ENCODE measurements at regions not wholly inside any gene's neighbourhood (a gene's known extent, or its start where the extent isn't known, plus 50 kb on each side); places are given as distances from the start of the nearest gene placed in this dataset.
"Not testable (repeated sequence)": the region's sequence is repeated elsewhere in the genome, so short reads cannot be mapped to it uniquely, and the experiment has no call there.

DNA sequence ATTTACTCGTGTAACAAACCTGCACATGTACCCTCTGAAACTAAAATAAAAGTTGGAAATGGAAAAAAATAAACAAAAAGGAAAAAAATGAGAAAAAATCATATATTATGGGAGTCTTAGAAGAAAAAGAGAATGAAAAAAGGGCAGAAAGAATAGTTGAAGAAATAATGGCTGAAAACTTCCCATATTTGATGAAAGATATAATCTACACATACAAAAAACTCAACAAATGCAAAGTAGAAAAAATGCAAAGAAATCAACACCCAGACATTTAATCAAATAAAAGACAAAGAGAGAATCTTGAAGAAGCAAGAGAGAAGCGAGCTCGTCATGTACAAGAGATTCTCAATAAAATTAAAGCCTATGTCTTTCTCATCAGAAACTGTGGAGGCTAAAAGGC, 73.8 kb downstream of the SLC25A46 start:
- DNase-seq (ENCODE audit: low read depth) = no peak

DNA sequence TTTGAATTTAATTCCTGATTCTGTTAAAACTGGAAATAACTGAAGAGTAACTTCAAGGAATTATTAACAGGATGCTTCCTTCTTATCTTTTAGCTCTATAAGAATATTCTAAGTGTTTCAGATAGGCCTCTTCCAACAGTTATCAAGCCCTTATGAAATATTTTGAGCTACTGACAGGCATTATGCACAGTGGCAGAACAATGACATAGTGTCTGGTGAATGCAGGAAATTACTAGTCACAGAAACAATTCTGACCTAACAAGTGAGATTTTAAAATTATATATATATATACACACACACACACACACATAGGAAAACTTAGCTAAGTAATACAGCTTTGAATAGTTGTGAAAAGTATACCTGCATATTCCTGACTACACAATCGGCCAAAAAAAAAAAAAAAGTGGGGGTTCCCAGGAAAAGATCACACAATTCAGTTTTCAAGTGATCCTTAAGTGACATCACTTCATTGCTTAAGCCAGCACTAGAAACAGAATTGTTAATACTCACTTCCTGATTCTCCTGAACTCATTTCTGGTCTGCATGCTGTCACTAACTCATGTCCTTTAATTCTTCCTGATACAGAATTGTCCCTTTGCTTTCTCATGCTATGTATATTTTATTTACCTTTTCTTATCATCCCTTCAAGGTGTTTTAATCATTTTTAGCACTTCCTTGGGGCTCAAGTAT, 77.3 kb downstream of the SLC25A46 start:
- peak; percentile 41 for DNase-seq (ENCODE audit: low read depth)

DNA sequence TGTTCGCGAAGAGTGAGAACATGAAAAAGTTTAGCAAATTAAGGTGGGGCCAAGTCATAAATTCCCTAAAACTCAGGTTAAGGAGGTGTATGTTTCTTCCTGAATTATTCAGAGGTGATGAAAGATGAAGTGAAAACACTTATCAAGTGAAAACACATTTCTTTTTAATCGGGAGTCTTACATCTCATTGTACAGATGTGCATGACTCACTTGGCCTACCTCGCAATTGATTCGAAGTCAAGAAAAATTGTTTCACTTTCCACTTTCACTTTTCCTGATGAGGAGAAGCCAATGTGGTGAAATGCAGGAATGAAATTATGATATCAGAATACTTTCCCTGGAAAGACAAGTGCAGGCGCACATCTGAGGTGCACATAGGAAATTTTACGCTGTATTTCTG, 78.7 kb downstream of the SLC25A46 start:
- peak; percentile 27 for DNase-seq (ENCODE audit: low read depth)

DNA sequence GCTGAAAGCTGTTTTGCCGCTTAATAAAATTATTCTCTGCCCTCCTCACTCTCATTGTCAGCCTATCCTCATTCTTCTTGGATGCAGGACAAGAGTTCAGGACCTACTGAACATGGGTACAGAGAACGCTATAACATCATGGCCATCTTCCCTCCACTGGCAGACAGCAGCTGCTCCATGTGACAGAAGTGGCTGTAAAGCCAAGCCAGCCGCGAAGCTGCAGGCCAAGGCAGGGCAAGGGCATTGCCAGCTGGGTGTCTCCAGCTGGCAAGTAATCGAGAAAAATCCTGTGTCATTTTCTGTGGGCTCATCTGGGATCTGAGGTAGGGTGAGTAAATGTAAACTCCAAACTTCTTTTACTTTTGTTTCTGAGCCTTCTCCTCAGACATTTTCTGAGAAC, 84.8 kb downstream of the SLC25A46 start:
- DNase-seq (ENCODE audit: low read depth) = no peak

DNA sequence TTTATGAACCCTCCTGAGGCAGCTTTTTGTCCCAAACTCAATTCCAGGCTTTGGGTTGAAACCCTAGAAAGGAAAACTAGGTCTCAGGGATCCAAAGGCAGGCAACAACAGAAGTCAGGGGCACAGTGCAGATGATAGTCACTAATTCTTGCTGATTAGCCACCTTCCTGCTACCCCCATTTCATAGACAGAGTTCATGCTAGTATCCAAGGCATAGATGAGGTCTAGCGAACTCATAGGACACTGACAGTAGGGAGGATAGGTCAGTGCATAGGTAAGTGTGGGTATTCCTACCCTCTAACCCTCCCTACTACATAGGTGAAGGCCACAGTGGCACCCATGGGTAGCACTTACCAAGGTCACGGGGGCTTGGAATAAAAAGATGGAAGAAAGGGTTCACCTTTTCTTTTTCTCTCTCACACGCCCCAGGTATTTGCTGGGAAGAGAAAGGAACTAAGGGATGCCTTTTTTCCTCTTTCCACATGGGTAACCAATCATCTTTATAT, 86.2 kb downstream of the SLC25A46 start:
- DNase-seq (ENCODE audit: low read depth) = no peak

DNA sequence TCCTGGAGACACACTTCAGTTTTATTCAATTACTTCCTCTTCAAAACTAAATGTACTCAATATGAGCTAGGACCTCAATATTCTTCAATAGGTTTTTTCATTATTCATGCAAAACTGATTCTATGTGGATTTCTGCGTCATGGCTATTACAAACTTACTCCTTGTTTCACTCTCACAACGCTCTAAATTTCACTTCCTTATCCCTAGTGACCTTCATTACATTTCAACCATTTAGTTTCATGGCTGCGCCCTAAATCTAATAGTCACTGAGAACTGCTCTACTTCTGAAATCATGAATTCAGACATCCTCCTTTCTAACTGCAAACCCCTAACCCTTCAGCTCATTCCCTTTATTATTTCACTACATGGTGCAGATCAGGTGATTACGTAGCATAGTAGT, 93.9 kb downstream of the SLC25A46 start:
- no peak for DNase-seq (ENCODE audit: low read depth)

DNA sequence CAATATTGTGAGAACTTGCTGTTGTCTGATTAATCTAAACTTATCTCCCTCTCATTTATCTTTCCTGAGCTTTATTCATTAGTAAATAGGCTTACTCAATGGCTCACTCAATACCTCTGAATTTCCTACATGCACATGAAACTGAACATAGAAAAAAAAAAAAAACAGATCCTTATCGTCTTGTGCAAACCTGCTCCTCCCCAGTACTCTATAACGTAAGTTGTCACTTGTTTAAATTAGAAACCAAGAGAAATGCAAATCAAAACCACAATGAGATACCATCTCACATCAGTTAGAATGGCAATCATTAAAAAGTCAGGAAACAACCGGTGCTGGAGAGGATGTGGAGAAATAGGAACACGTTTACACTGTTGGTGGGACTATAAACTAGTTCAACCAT, 96.1 kb downstream of the SLC25A46 start:
- not testable (repeated sequence) for DNase-seq (ENCODE audit: low read depth)

DNA sequence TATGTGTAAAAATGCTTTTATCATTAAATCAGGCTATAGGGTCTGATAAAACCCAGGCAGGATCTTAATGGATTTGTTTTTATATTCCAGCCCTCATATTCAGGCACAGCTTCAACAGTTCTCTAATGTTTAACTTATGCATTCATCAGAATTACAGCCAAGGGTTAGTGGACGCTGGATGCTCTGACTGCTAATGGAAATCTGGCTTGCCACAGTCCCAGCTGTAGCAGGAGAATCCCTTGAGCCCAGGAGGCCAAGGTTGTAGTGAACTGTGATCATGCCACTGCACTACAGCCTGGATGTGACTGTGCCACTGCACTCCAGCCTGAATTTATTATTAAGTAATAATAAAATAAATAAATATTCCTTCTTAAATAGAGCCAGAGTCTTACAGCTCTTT, 98.0 kb downstream of the SLC25A46 start:
- no peak for DNase-seq (ENCODE audit: low read depth)

DNA sequence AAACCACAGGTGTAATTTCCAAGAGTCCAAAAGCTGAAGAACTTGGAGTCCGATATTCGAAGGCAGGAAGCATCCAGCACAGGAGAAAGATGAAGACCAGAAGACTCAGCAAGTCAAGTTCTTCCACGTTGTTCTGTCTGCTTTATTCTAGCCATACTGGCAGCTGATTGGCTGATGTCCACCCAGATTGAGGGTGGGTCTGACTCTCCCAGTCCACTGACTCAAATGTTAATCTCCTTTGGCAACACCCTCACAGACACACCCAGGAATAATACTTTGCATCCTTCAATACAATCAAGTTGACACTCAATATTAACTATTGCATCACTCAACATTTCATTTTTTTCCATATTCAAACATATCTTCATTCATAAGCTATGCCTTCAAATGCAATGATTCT, 99.5 kb downstream of the SLC25A46 start:
- DNase-seq (ENCODE audit: low read depth) = not testable (repeated sequence)

DNA sequence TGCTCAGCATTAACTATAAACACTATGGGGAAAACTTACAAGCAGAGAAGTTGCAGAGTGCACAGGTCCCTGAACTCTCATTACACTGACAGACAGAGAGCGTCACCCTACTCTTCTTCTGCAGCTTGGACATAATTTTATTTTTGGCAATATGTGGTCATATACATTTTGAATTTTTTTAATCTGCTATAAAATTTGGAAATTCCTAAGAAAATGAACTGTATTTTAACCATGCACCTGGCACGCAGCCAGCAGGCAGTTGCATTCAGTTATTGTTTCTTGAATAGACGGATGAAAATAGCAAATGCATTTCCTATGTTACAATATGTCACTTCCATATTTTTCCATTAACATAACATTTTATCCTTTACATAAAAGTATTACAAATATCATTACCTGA, 100.2 kb downstream of the SLC25A46 start:
- DNase-seq (ENCODE audit: low read depth) = no peak

DNA sequence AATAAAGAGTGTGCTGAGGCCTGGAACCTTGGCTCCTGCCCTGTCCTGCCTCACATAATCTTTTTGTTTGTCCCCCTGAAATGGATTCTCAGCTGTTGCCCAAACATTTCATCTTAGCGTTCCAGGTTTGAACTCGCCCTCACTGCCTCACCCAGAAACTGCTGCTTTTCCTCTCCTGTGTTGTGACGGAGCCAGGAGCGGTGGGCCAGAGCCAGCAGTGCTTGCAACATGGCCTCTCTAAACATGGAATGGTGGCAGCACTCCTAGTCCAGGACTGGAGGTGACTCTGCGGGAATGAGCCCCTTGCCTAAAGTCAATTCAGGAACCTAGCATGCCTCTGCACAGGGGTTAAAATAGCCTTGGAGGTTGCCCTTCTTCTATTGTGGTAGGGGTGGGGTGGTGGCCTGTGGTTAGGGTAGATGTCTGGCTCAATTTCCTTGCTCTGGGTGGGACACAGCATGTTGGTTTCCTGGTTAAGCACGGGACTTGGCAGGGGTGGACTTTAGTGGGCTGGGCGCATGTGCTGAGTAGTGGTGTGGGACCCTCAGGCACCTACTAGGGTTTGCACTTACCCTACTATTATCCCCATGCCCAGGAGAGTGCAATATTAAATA, 101.6 kb downstream of the SLC25A46 start:
- no peak for DNase-seq (ENCODE audit: low read depth)

DNA sequence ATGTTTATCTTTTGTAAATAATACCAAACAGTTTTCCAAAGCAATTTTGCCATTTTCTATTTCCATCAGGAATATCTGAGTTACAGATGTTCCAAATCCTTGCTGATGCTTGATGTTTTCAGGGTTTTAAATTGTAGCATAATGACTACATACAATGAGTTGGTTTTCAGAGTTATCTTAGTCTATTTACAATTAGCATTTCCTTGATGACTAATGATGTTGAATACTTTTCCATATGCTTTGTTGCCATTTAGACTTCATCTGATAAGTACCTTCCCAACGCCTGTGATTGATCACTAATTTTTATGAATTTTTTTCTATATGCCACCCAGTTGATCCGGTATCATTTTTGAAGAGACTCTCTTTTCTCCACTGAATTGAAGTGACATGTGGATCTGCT, 102.3 kb downstream of the SLC25A46 start:
- no peak for DNase-seq (ENCODE audit: low read depth)

DNA sequence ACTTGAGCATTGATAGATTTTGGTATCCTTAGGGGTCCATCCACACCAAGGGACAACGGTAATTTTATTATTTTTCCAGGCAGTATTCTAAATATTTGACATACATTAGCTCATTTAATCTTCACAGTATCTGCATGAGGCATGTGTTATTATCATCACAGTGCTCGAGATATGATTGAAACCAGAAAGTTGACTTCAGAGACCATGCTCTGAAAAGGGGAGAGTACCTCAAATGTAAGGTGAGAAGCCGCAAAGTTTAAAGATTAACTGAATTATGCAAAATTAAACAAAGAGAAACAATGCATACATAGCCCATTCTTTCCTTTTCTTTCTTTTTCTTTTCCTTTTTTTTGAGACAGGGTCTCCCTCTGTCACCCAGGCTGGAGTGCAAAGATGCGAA, 104.1 kb downstream of the SLC25A46 start:
- DNase-seq (ENCODE audit: low read depth) = no peak

DNA sequence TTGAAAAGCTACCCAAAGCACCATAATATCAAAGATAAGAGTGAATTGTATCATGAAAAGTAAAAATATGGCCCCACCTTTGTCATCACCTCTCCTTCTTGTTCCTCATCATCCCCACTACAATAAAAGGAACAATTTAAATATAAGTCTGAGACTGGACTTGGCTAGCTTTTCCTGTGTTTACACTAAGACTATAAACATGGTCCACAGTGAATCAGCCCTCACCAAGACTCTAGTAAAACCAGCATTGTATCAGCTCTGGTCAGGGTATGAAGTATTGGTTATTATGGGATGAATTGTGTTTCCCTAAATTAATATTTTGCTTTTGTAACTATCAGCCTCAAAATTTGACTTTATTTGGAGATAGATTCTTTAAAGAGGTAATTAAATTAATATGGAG, 105.4 kb downstream of the SLC25A46 start:
- DNase-seq (ENCODE audit: low read depth) = no peak

DNA sequence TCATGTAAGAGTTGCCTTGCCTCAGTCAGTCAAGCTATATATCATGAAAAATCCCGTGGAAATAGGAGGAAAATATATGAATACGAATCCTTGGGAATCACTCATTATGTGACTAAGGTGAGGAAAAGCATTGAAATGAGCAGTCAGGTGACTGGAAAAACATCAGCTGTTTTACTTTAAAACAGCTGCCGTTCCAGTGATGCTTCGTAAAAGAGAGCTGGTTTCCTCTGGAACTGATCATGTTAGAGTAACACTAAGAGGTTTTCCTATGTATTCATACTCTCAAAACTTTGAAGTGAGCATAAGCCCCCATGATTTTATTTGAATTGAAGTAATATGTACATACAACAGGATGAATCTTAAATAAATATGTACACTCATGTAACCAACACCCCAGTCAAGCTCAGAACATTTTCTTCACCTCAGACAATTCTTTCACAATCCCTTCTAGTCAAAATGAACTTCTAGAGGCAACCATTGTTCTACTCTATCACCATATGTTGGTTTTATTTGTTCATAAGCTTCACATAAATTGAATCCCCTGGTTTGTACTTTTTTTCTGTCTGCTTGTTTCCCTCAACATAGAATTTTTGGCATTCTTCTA, 107.7 kb downstream of the SLC25A46 start:
- DNase-seq (ENCODE audit: low read depth) = no peak

DNA sequence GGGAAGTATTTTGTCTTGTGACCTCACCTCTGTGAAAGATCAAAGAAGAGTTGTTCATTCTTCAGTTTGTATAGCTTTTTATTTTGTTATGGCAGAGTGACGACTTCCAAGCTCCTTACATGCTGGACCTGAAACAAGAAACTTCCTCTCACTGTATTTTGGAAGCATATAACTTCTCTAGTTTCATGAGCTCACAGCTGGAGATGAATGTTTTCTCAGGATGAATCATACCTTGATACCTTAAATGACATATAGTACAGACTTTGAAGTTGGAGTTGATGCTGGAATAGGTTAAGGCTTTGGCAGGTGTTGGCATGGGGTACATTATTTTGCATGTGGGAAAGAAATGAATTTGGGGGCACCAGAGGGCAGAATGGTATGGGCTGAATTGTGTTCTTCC, 112.5 kb downstream of the SLC25A46 start:
- DNase-seq (ENCODE audit: low read depth) = no peak

DNA sequence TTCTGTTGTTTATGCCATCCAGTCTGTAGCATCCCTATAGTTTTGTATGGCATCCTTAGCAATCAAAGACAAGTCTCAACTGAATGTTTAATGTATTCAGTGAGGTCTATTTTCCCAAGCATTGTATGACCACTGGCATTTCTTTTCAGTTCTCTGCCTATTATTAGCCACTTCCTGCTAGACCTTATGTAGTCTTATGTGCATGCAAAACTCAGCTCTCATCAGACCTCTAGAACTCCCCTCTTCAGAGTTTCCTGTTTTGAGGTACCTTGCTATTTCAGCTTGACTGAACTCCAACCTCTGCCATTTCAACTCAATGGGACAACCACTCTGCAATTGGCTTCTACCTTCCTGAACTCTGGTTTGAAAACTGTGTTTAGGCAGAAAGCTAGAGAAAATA, 113.2 kb downstream of the SLC25A46 start:
- no peak for DNase-seq (ENCODE audit: low read depth)

DNA sequence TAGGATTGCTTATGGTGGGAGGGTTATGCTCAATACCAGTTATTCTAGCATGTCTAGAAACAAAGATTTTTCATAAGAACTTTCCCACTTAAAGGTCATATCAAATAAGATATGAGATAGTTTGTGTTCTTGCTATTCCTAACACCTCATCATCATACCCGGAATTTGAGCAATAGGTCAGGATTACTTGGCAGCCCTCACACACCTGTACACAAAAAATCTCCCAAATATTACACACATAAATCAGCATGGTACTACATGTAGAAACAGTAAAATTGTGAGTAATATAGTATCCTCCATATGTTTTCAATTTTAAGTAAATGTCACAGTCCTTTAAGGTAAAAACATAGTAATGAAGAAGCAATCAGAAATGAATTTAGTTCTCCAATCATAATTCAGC, 113.7 kb downstream of the SLC25A46 start:
- no peak for DNase-seq (ENCODE audit: low read depth)

DNA sequence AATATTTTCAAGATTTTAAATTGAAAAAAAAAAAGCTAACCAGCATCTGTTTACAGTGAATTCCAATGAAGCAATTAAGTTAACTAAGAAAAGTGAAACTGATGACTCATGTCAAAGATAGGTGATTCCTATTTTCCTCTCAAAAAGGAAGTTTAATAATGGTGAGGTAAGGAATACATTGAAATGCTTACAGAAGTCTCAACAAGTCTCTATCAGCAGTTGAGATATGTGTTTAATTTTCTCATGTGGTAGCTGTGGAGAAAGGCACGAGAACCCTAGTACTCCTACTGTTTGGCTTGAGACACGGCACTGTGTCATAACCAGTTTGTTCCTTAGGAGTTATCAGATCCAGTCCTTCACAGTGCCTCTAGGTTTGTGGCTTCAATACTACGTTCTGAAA, 114.5 kb downstream of the SLC25A46 start:
- no peak for DNase-seq (ENCODE audit: low read depth)

DNA sequence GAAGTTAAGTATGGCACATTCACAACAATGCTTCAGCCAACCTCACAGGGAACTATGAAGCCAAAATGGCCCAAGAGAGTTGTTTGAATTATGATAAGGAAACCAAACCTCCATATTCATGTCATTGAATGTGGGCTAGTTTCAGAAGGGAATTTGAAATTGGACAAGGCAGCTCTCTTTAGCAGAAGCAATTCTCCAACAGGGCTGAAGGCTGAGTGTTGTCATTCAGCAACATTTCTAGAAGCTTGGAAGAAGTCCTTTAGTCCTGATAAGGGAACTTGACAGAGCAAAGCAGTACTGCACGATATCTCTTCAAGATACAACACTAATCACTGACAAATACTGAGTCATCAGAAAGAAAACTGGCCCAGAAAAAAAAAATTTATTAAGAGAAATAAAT, 115.4 kb downstream of the SLC25A46 start:
- DNase-seq (ENCODE audit: low read depth) = no peak

DNA sequence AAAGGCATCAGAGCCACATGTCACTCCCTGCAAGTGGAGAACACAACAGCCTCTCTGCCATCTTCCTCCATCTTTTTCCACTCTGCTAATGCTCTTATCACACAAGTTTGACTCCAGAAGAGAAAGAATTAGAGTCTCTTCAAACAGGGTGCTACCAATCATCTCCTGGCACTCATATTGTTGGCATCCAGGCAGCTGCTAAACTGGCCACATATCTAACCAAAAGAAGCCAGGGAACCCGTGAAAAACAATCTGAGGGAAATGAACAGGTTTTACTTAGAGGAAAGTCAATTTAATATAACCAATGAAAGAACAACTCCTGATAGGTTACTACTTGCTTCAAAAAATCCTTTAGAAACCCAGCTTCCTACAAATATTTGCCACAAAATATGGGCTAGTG, 117.2 kb downstream of the SLC25A46 start:
- no peak for DNase-seq (ENCODE audit: low read depth)

DNA sequence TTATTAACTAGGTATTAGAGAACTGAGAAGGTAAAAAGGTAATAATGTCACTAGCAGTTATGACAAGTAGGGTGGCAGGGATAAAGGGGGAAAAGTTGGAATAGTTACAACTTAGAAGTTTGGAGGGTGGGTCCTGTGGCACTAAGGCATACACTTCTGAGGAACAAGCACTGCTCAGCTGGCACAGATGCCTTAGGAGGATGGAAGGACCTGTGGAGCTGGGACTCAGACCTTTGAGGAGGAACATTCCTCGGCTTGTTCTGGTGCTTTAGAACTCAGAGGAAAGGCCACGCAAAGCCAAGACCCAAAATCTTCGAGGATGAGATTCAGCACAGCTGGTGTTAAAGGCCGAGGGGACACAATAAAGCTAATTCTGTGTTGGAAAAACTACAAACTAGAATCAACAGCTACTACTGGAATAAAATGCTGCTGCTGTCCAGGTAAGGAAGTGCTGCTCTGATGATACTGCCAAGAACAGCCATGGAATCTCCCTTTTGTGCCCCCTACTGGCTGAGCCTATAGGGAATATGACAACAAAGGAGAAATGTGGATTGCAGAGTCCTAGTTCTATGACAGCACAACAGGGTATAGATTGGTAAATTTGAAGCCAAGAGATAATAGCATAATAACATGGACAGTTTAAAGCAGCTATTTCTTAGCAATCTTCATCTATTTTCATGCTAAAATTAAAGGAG, 126.7 kb downstream of the SLC25A46 start:
- no peak for DNase-seq (ENCODE audit: low read depth)

DNA sequence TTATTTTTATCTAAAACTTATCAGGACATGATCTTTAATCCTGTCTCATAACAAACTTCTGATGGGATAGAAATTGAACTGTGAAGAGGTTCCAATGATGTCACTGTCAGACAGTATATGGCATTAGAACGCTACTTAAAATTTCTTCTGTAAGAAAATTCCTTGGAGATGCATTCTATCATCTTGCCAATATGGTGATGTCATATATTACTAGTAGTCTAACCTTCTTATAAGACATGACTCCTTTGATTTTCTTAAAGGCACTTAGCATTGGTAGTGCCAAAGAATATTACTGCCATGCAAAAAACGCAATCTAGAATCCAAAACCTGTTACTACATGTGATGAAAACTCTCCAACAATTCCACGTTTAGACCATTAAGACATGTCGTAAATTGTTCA, 131.1 kb downstream of the SLC25A46 start:
- DNase-seq (ENCODE audit: low read depth) = no peak

Measured in non-pigmented ciliary epithelial cell (primary cell).